HG02943 (cell line): ENCODE measurements at regions not wholly inside any gene's neighbourhood (a gene's known extent, or its start where the extent isn't known, plus 50 kb on each side); places are given as distances from the start of the nearest gene placed in this dataset.

Experiments
- ATAC-seq: cut with Tn5 transposase; IDR thresholded peaks from one replicate; pipeline ENCODE4 v1.9.1; 2021; ENCODE audit warnings: mild to moderate bottlenecking, low read depth, moderate library complexity; ENCODE audit not compliant: unreplicated experiment

DNA sequence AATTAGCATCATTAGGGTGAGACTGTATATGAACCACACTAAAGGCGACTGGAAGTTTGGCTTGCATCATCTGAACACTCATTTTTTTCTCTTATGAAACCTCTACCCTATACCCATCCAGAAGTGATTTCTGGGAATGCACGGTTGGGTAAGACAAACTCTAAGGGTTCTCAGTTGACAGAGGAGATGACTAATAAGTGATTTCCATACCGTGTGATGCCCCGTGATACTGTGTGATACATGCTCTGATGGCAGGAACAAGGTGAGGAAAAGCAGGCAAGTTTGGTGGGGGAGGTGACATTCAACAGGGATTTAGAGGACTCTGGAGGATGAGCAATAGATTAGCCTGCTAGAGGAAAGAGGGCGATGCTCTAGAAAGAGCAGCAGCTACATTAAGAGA is 156.4 kb upstream of the CCL2 start:
- no peak for ATAC-seq

DNA sequence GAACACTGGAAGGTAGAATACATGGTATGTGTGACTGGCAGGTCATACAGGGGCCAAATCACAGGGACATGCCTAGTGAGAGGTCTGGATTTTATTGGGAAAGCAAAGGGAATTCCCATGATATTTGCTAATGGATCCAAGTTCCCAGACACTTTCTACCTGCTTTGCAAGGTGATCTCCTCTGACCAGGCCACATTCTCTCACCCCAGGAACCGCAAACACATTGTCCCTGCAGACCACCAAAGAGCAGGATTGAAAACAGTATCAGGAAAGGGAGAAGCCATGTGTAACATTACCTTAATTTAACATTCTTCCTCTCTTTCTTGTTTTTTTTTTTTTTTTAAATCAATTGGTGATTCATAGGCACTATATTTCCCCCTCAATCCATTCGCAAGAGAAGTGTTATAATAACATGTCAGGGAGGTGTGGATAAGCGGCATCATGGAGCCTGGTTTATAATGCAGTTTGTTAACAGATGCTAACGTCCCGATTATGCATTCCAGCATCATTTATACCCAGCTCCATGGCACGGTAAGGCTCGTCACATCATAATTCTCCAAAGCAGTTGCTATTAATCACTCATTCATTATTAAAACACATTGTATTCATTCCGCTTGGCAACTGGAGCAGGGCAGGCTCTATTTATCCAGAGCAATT is 155.1 kb upstream of the CCL2 start:
- ATAC-seq = no peak

DNA sequence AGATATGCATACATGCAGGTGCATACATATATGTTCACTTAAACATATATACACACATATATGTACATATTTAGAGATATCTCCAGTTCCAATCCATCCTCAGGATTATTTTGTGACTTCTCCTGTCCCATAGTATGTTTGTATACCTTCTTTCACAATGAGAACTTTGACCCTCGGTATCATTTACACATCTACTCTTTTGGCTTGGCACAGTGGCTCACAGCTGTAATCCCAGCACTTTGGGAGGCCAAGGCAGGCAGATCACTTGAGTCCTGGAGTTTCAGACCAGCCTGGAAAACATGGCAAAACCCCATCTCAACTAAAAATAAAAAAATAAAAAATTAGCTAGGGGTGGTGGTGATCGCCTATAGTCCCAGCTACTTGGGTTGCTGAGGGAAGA is 148.1 kb upstream of the CCL2 start:
- no peak for ATAC-seq

DNA sequence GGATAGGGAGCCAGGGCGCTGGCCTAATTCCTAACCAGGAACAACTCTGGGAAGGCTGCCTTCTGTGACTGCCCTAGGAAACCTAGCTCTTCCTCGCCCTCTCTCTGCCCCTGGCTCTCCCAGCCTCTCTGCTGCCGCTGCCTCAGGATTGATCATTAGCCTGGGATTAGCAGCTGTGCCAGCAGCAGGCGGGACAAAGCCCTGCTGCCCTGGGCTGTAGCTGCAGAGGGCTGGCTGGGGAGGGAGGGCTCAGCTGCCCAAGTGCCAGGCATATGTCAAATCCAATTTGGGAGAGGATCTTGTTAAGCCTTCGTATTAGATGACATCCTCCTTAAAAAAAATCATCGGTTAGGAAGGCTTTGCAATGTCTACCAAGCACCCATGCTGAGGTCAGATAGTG is 144.8 kb upstream of the CCL2 start:
- no peak for ATAC-seq

DNA sequence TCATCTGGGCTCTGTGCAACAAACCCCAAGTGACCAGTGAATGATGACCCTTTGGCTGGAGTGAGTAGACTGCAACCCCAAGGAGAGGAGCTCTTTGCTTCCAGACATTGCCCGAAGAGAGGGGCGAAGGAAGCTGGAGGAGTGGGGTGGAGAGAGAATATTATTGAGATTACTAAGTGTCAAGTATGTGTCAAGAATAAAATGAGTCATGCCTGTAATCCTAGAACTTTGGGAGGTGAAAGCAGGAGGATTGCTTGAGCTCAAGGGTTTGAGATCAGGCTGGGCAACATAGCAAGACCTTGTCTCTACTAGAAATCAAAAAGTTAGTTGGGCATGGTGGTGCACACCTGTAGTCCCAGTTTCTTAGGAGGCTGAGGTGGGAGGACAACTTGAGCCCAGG is 142.0 kb upstream of the CCL2 start:
- no peak for ATAC-seq

DNA sequence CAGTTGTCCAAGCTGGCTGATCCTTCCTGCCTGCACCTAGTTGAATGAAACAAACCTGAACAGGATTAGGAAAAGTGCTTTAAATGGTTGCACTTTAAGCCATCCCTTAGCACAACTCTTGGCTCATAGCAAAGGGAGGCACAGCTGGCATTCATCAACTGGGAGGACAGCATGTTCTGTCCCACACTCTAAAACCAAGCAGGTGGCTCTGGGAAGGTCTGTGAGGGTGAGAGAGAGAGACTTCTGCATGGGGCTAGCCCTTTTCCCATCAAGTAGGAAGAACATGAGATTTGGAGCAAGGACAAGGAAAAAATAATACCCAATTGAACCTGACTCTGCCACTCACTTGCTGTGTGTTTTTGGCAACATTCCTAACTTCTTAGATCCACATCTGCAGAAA is 140.9 kb upstream of the CCL2 start:
- ATAC-seq = no peak

DNA sequence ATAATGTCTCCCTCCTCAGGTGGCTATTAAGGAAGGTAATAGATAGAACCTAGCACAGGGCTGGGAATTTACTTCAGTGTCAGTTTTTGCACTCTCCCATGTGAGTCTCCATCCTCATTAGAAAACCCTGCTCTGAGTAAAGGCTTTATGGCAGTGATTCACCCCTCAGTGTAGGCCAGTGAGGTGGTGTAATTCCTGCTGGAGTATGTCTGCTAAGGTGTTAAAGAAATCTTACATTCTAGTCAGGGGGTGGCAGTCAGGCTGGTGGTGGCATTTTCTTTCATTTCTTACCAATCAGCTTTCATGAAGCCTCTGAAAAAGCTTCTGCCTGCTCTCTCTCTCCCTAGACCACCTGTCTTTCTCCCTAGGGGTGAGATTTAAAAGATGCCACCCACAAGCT is 138.8 kb upstream of the CCL2 start:
- ATAC-seq = no peak

DNA sequence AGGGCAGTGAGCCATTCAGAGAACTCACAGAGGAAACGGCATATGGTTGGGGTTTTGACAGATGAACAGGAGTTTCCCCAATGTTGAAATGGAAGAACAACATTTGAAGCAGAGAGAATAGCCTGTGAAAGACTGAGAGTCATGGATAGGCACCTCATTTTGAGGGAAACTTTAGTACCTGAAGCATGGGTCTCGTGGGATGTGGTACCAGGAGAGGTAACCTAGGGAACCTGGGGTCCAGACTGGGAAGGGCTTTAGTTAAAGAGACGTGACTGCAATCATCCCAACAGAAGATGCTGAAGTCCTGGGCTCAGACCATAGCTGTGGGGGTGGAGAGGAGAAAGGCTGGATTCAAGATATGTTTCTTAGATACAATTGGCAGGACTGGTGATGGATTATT is 137.8 kb upstream of the CCL2 start:
- ATAC-seq = no peak

DNA sequence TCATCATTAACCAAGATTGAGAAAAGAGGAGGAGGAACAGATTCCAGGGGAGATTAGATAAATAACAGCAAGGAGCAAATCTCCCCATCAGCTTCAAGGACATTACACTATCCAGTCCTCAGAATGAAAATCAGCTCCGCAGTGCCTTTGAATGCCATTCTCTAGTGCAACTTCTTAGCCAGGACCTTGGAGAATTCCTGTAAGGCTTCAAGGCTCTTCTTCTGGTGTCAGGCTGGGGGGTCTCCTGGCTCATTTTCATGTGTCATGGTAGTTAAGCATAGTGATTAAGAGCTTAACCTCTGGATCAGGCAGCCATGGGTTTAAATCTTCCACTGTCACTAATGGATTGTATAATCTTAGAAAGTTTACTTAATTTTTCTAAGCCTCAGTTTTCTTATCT is 137.3 kb upstream of the CCL2 start:
- no peak for ATAC-seq

DNA sequence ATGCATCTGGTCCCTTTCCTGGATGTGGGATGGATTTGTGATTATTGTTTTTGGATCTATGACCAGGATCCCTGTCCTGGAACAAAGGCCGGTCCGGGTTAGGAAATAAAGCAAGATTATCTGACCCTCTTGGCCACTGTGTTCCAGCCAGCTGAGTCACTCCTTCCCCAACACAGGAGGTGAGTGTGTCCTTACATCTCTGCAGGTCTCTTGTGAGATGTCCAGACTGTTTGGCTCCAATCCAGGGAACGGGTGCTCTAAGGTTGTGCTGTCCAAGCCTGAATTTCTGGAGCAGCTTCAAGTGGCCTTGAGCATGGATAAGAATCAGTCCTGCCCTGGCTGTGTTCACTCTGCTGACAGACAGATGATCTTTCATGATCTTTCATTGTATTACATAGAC is 136.5 kb upstream of the CCL2 start:
- no peak for ATAC-seq

DNA sequence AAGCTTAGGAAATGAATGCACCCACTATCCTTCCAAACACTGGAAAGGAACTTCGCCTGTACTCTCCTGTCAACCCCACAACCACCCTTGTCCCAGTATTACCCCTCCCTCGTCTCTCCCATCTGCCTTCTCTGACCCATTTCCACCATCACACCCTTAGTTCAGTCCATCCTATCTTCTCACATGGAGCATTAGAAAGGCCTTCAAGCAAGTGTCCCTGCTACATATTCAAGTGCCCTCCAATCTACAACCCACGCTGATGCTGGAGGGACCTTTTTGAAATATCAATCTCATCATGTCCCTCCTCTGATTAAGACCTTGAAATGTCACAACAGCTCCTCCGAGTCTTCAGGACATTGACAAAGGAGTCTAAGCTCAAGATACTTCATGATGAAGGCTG is 133.8 kb upstream of the CCL2 start:
- no peak for ATAC-seq

DNA sequence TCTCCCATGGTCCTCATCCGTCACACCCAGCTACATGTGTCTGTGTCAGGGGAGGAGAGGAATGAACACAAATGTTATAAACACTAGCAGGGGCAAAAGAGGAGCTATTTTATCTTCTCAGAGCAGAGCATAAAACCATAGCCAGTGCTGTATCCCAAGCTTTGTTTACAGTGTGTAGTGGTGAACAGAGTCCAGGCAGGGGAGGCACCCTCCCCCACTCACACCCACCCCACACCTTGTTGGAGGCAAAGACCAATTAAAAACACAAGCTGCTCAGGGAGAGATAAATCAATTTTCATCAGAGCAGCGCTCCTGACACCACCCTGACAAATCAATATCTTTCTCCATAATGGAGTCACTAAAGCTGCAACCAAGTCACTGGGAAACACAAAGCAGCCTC is 132.6 kb upstream of the CCL2 start:
- no peak for ATAC-seq

DNA sequence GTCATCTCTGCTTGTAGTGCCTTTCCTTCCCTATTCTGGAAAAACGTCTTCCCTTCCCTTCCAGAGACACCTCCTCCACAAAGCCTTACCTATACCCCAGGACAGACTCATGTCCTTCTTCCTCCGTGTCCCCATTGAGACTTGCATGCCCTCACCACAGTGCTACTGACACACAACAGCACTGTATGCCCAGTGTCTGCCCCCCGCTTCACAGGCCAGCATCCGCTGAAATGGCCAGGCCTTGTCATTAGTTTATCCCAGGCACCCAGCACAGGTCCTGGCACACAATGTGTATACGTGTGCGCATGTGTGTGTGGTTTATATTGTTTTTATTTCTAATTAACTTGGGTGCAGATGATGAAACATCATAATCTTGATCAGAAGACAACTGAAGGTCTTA is 130.1 kb upstream of the CCL2 start:
- ATAC-seq = no peak

DNA sequence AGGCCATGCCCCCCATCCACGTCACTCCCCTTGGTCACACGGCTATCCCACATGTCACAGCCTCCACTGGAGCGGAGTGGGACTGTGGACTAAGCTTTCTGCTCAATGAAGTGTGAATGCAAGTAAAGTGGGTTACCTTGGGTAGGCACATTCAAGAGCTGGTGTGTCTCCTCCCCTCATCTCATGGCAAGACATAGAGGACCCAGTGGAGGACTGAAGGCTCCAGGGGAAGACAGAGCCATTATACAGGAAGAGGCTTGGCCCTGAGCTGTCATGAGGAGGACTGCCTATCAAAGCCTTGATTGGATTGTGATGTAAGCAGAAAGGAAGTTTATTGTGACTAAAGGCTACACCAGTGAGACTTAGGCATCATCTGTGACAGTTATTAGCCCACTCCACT is 129.2 kb upstream of the CCL2 start:
- ATAC-seq = no peak

DNA sequence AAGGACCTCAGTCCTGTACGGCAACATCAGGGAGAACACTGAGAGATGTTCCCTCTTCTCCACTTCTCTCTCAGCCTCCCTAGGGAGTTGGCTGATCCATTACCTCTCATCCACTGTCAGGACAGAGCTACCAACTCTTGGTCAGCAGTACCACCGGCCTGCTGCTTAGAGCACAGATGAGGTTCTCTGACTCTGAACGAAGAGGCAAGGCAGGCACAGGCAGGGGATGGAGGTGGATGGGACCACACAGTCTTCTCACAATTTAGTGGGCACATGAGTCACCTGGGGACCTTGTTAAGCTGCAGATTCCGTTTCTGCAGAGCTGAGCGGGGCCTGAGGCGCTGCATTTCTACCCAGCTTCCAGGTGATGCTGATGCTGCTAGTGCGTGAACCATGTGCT is 128.6 kb upstream of the CCL2 start:
- no peak for ATAC-seq

DNA sequence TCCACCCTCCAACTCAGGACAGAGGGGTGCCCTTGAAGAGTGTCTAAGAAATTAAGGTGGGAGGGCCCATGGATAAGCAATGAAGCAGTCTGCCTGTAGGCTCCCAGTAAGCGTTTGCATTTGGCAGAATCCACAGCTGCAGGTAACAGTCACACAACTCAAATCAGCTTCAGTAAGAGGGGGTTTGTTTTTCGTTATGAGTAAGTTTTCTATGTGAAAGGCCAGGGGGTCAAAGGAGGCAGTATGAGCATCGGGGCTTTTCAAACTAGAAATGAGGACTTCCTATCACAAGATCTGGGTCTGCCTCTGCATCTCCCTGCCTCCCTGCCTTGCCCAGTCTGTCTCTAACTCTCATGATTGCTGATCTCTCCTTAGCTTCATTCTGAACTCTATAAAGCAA is 128.1 kb upstream of the CCL2 start:
- no peak for ATAC-seq

DNA sequence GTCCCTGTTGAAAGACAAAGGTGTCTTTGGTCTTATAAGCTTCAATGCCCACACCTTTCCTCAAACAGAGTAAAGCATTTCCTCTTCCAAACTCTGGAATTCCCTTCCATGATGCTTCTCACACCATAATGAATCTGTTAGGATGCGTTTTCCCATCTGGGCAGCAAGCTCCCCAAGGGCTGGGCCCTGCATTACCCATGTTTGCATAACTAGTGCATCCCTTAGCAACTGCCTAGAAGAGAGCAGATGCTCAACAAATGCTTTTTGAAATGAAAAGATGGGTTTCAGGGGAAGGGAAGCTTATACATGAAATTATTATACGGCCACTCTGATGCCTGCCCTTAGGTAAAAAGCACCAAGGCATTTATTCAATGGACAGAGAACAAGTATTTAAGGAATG is 124.5 kb upstream of the CCL2 start:
- no peak for ATAC-seq

DNA sequence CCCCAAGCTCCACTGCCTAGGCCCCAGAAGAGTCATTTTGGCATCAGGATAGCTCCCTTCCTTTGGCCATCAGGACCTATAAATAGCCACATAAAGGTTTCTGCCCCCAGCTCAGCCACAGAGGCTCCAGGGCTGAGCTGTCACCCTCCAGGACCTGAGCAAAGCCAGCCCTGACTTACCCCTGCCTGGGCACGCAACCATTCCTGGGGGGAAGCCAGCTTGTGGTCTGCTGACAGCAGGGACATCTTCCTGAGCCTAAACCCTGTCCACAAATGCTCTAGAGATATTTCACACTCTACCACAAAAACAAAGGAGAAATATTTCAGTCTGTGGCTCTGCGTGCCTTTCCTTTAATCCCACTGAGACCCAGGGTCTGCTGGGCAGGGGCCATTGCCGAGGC is 123.7 kb upstream of the CCL2 start:
- no peak for ATAC-seq

DNA sequence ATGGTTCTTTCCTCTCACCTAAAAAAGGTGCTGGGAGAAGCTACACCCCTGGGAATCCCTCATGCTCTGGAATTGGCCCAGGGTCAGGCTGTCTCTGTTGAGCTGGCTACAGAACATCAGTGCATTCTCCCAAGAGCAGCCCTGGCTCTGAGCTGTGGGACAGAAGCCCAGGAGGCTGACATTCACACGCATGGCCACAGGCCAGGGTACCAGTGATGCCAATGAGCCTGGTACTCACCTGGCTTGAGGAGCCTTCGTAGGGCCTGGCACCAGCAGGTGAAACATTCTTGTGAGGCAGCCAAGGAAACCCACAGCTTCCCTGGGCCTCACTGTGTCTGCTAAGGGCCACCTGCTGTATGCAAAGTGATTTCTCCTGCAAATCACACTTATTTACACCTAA is 121.7 kb upstream of the CCL2 start:
- no peak for ATAC-seq

DNA sequence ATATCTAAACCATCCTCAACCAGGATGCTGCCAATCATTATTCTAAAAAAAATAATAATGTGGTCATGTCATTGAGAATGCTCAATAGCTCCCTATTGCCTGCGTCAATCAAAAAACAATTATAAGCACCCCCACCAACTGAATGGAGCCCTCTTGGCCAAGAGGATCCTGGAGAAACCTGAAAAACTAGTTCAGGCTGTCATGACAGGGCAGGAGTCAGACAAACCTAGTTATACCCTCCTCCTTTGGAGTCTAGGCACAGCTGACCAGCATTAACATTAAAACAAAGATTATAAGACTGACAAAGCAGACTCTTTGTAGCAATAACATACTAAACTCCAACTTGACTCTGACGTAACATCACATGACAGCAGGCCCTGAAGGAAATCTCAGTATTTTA is 119.2 kb upstream of the CCL2 start:
- no peak for ATAC-seq

DNA sequence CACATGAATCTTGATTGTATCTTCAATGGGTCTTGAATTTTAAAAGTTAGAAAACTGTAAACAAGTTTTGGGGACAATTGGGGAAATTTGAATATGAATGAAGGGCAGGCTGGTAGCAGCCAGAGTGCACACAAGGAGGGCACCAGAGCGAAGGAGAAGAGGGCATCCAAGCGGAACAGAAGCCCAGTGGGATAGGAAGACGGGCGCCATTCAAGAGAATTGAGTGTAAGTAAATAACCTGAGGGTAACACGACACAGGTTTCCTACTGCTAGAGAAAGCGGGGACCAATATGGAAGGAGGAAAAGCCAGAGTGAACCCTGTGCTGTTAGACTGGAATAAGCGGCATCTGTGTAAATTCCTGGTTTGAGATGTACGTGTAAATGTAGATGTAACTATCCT is 115.1 kb upstream of the CCL2 start:
- no peak for ATAC-seq

DNA sequence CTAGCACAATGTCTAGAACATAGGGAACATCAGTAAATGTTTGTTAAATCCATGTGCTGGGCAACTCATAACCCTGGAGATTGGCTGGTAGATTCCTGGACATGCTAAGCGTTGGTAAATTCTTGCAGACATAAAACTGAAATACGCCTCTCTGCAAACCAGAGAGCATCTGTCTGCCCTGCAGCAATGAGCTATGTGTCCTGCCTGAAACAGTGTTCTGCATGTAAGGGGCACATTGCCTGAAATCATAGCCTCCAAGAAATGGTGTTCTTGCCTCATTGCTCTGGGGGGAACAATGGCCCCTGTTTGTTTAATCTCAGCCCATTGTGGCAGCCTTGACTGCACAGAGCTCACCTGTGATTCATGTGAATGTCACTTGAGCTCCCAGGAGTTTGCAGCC is 113.5 kb upstream of the CCL2 start:
- ATAC-seq = no peak

DNA sequence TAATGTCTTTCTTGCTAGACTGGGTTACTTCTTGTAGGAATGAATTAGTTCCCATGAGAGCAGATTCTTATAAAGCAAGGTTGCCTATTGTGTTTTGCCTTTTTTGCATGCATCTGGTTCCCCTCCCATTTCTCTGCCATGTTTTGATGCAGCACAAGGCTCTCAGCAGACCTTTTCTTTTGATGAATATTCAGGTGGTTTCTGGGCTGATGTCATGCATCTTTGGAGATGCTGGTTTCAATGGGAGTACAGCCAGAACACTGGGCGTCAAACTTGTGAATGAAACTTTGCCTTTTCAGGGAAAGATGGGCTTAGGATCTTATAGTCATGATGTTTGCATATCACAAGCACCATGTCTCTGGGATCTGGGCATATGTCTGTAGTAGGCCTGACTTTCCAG is 111.7 kb upstream of the CCL2 start:
- ATAC-seq = no peak
